Endodermal cell (in vitro differentiated cells): ENCODE measurements at regions not wholly inside any gene's neighbourhood (a gene's known extent, or its start where the extent isn't known, plus 50 kb on each side); places are given as distances from the start of the nearest gene placed in this dataset.

ENCODE experiments used
- DNase-seq: peaks from one replicate; pipeline ENCODE4 v3.0.0-alpha.2; 2017
- H3K27ac ChIP-seq: 2 replicates; pipeline ENCODE4 v1.5.1; 2013; ENCODE audit warnings: mild to moderate bottlenecking, low read depth, low read length, moderate library complexity
- H3K27me3 ChIP-seq: 2 replicates; pipeline ENCODE4 v1.6.1; 2013; ENCODE audit warnings: mild to moderate bottlenecking, low read length, moderate library complexity; ENCODE audit not compliant: insufficient read depth, control insufficient read depth, poor library complexity, severe bottlenecking
- H3K36me3 ChIP-seq: 2 replicates; pipeline ENCODE4 v1.7.0; 2013; ENCODE audit warnings: mild to moderate bottlenecking, low read length, moderate library complexity; ENCODE audit not compliant: control insufficient read depth, insufficient read depth
- H3K4me1 ChIP-seq: one replicate; pipeline ENCODE4 v1.7.0; 2013; ENCODE audit warnings: low read length; ENCODE audit not compliant: control insufficient read depth, insufficient read depth
- H3K4me3 ChIP-seq: 2 replicates; pipeline ENCODE4 v1.5.1; 2013; ENCODE audit warnings: mild to moderate bottlenecking, low read length, moderate library complexity
- H3K9ac ChIP-seq: 2 replicates; pipeline ENCODE4 v1.6.1; 2013; ENCODE audit warnings: mild to moderate bottlenecking, low read length, moderate library complexity; ENCODE audit not compliant: poor library complexity, severe bottlenecking; ENCODE audit errors: extremely low read depth
- H3K9me3 ChIP-seq: 2 replicates; pipeline ENCODE4 v1.6.1; 2013; ENCODE audit warnings: mild to moderate bottlenecking, low read length, moderate library complexity; ENCODE audit not compliant: control insufficient read depth
- H3K27ac Mint-ChIP-seq: 2 replicates; pipeline ENCODE4 v1.8.0; 2020; ENCODE audit warnings: mixed read lengths
- H3K27me3 Mint-ChIP-seq: 2 replicates; pipeline ENCODE4 v1.8.0; 2021; ENCODE audit warnings: mild to moderate bottlenecking, mixed read lengths; ENCODE audit not compliant: insufficient read depth
- H3K36me3 Mint-ChIP-seq: 2 replicates; pipeline ENCODE4 v1.8.0; 2020; ENCODE audit warnings: low read depth, mixed read lengths
- H3K4me1 Mint-ChIP-seq: 2 replicates; pipeline ENCODE4 v1.8.0; 2020; ENCODE audit warnings: mixed read lengths
- H3K4me3 Mint-ChIP-seq: 2 replicates; pipeline ENCODE4 v1.8.0; 2020; ENCODE audit warnings: mild to moderate bottlenecking, moderate library complexity, mixed read lengths
- H3K9me3 Mint-ChIP-seq: 2 replicates; pipeline ENCODE4 v1.8.0; 2020; ENCODE audit warnings: mild to moderate bottlenecking, mixed read lengths
- WGBS, 2 experiments: methylation state at CpG; one replicate each; pipeline versions ENCODE4 v1.1.5 to v1.1.7; 2013; ENCODE audit warnings: missing lambda C conversion rate in 2 of 2, mixed read lengths in 1 of 2; ENCODE audit not compliant: insufficient coverage in 1 of 2, insufficient read length in 1 of 2; 5-methylcytosine and 5-hydroxymethylcytosine counted together
- TF ChIP-seq, protein P1 (sequence below): fragments of 200-600 bp; sonication (generic); conservative IDR thresholded peaks from 2 replicates; pipeline ENCODE4 v1.5.0; 2021; ENCODE audit warnings: antibody characterized with exemption, mild to moderate bottlenecking

- DNase-seq, result no peak
Measured at GRCh38 chr20:6471871-6472270, 295.6 kb upstream of the BMP2 start.

GRCh38 chr20:6471110-6471647 lies 296.3 kb upstream of the BMP2 start:
- Histone ChIP-seq H3K9ac (no peak overlapping the region), H3K27me3 (no peaks in the 10 kb centered on the region), H3K4me3 (no peak overlapping the region), H3K36me3 (no peaks in the 10 kb centered on the region), H3K27ac (no peak overlapping the region), H3K4me1 (no peaks in the 10 kb centered on the region), H3K9me3 (no peaks in the 10 kb centered on the region)
- H3K9me3 Mint-ChIP-seq, result no peaks in the 10 kb centered on the region
- H3K27me3 Mint-ChIP-seq, result no peaks in the 10 kb centered on the region
- peaks cover 5% of the 10 kb centered on the region for H3K4me1 Mint-ChIP-seq
- DNase-seq, result no peak
- TF ChIP-seq, protein P1, sequence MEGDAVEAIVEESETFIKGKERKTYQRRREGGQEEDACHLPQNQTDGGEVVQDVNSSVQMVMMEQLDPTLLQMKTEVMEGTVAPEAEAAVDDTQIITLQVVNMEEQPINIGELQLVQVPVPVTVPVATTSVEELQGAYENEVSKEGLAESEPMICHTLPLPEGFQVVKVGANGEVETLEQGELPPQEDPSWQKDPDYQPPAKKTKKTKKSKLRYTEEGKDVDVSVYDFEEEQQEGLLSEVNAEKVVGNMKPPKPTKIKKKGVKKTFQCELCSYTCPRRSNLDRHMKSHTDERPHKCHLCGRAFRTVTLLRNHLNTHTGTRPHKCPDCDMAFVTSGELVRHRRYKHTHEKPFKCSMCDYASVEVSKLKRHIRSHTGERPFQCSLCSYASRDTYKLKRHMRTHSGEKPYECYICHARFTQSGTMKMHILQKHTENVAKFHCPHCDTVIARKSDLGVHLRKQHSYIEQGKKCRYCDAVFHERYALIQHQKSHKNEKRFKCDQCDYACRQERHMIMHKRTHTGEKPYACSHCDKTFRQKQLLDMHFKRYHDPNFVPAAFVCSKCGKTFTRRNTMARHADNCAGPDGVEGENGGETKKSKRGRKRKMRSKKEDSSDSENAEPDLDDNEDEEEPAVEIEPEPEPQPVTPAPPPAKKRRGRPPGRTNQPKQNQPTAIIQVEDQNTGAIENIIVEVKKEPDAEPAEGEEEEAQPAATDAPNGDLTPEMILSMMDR, result no peak
- 97 to 100% methylated on average over 5 of the region's 5 CpGs for WGBS, 2 experiments
- no peak overlapping the region for H3K4me3 Mint-ChIP-seq
- no peak overlapping the region for H3K27ac Mint-ChIP-seq
- no peaks in the 10 kb centered on the region for H3K36me3 Mint-ChIP-seq

More at GRCh38 chr20:6471871-6472270, 295.6 kb upstream of the BMP2 start:
- H3K36me3 ChIP-seq, result no peaks in the 10 kb centered on the region
- H3K4me1 Mint-ChIP-seq, result peaks cover 5% of the 10 kb centered on the region
- H3K4me3 Mint-ChIP-seq, result no peak overlapping the region
- no peak overlapping the region for H3K27ac ChIP-seq
- H3K36me3 Mint-ChIP-seq, result no peaks in the 10 kb centered on the region
- no peaks in the 10 kb centered on the region for H3K9me3 ChIP-seq
- H3K27me3 Mint-ChIP-seq, result no peaks in the 10 kb centered on the region
- 83 to 100% methylated on average over 1 of the region's 1 CpG for WGBS, 2 experiments
- no peak overlapping the region for H3K4me3 ChIP-seq
- no peak overlapping the region for H3K27ac Mint-ChIP-seq
- TF ChIP-seq, protein P1, result no peak
- H3K4me1 ChIP-seq, result no peaks in the 10 kb centered on the region
- no peaks in the 10 kb centered on the region for H3K9me3 Mint-ChIP-seq
- H3K27me3 ChIP-seq, result no peaks in the 10 kb centered on the region
- H3K9ac ChIP-seq, result no peak overlapping the region

DNA sequence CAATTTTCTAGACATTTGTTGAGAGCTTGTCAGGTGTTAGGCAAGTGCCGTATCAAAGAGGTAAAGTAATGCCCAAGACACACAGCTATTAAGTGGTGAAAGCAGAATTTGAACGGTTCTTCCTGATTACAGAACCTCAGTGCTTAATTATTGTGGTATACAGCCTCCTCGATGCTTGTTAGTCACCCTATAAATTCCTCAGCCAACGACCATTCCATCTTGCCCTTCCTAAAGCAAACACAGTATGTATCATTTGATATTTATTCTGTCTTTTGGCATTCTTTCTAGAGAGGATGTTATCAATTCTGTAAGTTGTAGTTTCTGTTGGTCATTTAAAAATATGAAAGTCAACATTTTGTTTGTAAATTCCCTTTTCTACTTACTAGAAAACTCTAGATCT lies 297.8 kb upstream of the BMP2 start:
- H3K27me3 Mint-ChIP-seq, result no peaks in the 10 kb centered on the region
- H3K9me3 Mint-ChIP-seq, result no peaks in the 10 kb centered on the region
- Histone ChIP-seq H3K4me1 (no peaks in the 10 kb centered on the region), H3K36me3 (no peaks in the 10 kb centered on the region), H3K27ac (no peak overlapping the region), H3K9me3 (no peaks in the 10 kb centered on the region), H3K4me3 (no peak overlapping the region), H3K27me3 (no peaks in the 10 kb centered on the region), H3K9ac (no peak overlapping the region)
- H3K36me3 Mint-ChIP-seq, result no peaks in the 10 kb centered on the region
- peaks cover 5% of the 10 kb centered on the region for H3K4me1 Mint-ChIP-seq
- TF ChIP-seq, protein P1, result no peak
- DNase-seq, result no peak
- no peak overlapping the region for H3K27ac Mint-ChIP-seq
- H3K4me3 Mint-ChIP-seq, result no peak overlapping the region
- WGBS, 2 experiments, result 72 to 100% methylated on average over 2 to 4 of the region's 4 CpGs
